ENCODE measurements at regions not wholly inside any gene's neighbourhood (a gene's known extent, or its start where the extent isn't known, plus 50 kb on each side); places are given as distances from the start of the nearest gene placed in this dataset.
A peak's percentile ranks its signal among the peaks of the same experiment; 100 is the strongest.

GRCh38 chr20:40493549-40493948 lies 195.5 kb downstream of the MAFB start:
- H3K4me3 ChIP-seq, result no peak overlapping the region
- ATAC-seq, result peak; percentile 26
- no peaks in the 10 kb centered on the region for H3K9me3 ChIP-seq
- no peaks in the 10 kb centered on the region for H3K36me3 ChIP-seq (ENCODE audit: low read depth)
- TF ChIP-seq CTCF (IDR thresholded peaks at IDR 0.05), result no peak
- no peak for DNase-seq
- H3K4me1 ChIP-seq (ENCODE audit: low read depth), result no peaks in the 10 kb centered on the region
- intact Hi-C loops (cut with DNase I, micrococcal nuclease), result no loop called here

- DNase-seq (peak in 1 of 3 donors; percentile 24), ATAC-seq (no peak)
- Histone ChIP-seq H3K9me3 (no peaks in the 10 kb centered on the region), H3K4me1 (ENCODE audit: low read depth) (no peaks in the 10 kb centered on the region), H3K4me3 (no peak overlapping the region), H3K36me3 (ENCODE audit: low read depth) (no peaks in the 10 kb centered on the region)
- intact Hi-C loops (cut with DNase I, micrococcal nuclease), result no loop called here
- TF ChIP-seq CTCF (IDR thresholded peaks at IDR 0.05), result no peak
Observed at GRCh38 chr20:40493071-40493470, 196.0 kb downstream of the MAFB start.

- Histone ChIP-seq H3K9me3 (no peaks in the 10 kb centered on the region), H3K4me3 (no peak overlapping the region), H3K36me3 (ENCODE audit: low read depth) (no peaks in the 10 kb centered on the region), H3K4me1 (ENCODE audit: low read depth) (no peaks in the 10 kb centered on the region)
- ATAC-seq (no peak), DNase-seq (no peak)
- intact Hi-C loops (cut with DNase I, micrococcal nuclease), result no loop called here
- TF ChIP-seq CTCF (IDR thresholded peaks at IDR 0.05), result no peak
Observed at GRCh38 chr20:40491009-40491590, 197.9 kb downstream of the MAFB start.

- Histone ChIP-seq H3K4me1 (ENCODE audit: low read depth) (no peaks in the 10 kb centered on the region), H3K4me3 (no peak overlapping the region), H3K9me3 (no peaks in the 10 kb centered on the region), H3K36me3 (ENCODE audit: low read depth) (no peaks in the 10 kb centered on the region)
- ATAC-seq, result no peak
- DNase-seq, result no peak
- TF ChIP-seq CTCF (IDR thresholded peaks at IDR 0.05), result no peak
- intact Hi-C loops (cut with DNase I, micrococcal nuclease), result no loop called here
Observed at GRCh38 chr20:40489886-40490285, 199.2 kb downstream of the MAFB start.

- H3K36me3 ChIP-seq (ENCODE audit: low read depth), result no peaks in the 10 kb centered on the region
- ATAC-seq (no peak), DNase-seq (no peak)
- H3K4me3 ChIP-seq, result no peak overlapping the region
- H3K9me3 ChIP-seq, result no peaks in the 10 kb centered on the region
- intact Hi-C loops (cut with DNase I, micrococcal nuclease), result no loop called here
- no peak for TF ChIP-seq CTCF (IDR thresholded peaks at IDR 0.05)
- no peaks in the 10 kb centered on the region for H3K4me1 ChIP-seq (ENCODE audit: low read depth)
Observed at GRCh38 chr20:40488401-40488800, 200.6 kb downstream of the MAFB start.

GRCh38 chr20:40486297-40486696 lies 202.7 kb downstream of the MAFB start:
- no peaks in the 10 kb centered on the region for H3K9me3 ChIP-seq

More at GRCh38 chr20:40486297-40486696, 202.7 kb downstream of the MAFB start:
- TF ChIP-seq CTCF (IDR thresholded peaks at IDR 0.05), result no peak
- intact Hi-C loops (cut with DNase I, micrococcal nuclease), result no loop called here
- Histone ChIP-seq H3K4me3 (no peak overlapping the region), H3K36me3 (ENCODE audit: low read depth) (no peaks in the 10 kb centered on the region), H3K4me1 (ENCODE audit: low read depth) (no peaks in the 10 kb centered on the region)
- no peak for DNase-seq
- ATAC-seq, result no peak
